ENCODE measurements at regions not wholly inside any gene's neighbourhood (a gene's known extent, or its start where the extent isn't known, plus 50 kb on each side); places are given as distances from the start of the nearest gene placed in this dataset.

- no peaks in the 10 kb centered on the region for H3K9me3 ChIP-seq
- TF ChIP-seq POLR2A (IDR thresholded peaks at IDR 0.05) (no peak), CTCF (IDR thresholded peaks at IDR 0.05) (no peak)
- intact Hi-C loops (cut with DNase I), result loop anchor here in 1 of 10 donors (10.0 kb wide), 1 partner anchor 69 kb away; the partner anchor contains the start of gene JADE1
- H3K4me1 ChIP-seq, result peaks cover 0 to 4% (median 0%) of the 10 kb centered on the region in 12 donors
- H3K36me3 ChIP-seq, result no peaks in the 10 kb centered on the region
- WGBS, 4 donors, result 95 to 98% (median 97%) methylated on average over 2 of the region's 2 CpGs
- no peaks in the 10 kb centered on the region for H3K27me3 ChIP-seq
- ATAC-seq (no peak), DNase-seq (no peak)
- H3K27ac ChIP-seq, result no peak overlapping the region
- no peak overlapping the region for H3K4me3 ChIP-seq
Observed at GRCh38 chr4:128735714-128736113, 73.8 kb upstream of the JADE1 start.

GRCh38 chr4:128728190-128728589 is 81.3 kb upstream of the JADE1 start:
- Histone ChIP-seq H3K27me3 (no peaks in the 10 kb centered on the region), H3K4me3 (no peak overlapping the region), H3K4me1 (no peaks in the 10 kb centered on the region), H3K36me3 (no peaks in the 10 kb centered on the region), H3K27ac (no peak overlapping the region), H3K9me3 (no peaks in the 10 kb centered on the region)
- DNase-seq (no peak), ATAC-seq (no peak)
- intact Hi-C loops (cut with DNase I), result no loop called here
- WGBS, 4 donors, result 90 to 94% (median 92%) methylated on average over 2 of the region's 2 CpGs
- TF ChIP-seq POLR2A (IDR thresholded peaks at IDR 0.05) (no peak), CTCF (IDR thresholded peaks at IDR 0.05) (no peak)

GRCh38 chr4:128727658-128728057 is 81.8 kb upstream of the JADE1 start:
- Histone ChIP-seq H3K27me3 (no peaks in the 10 kb centered on the region), H3K4me1 (no peaks in the 10 kb centered on the region), H3K9me3 (no peaks in the 10 kb centered on the region), H3K4me3 (no peak overlapping the region), H3K36me3 (no peaks in the 10 kb centered on the region), H3K27ac (no peak overlapping the region)
- ATAC-seq (no peak), DNase-seq (no peak)
- intact Hi-C loops (cut with DNase I), result no loop called here
- peak in 1 of 12 donors; percentile 15 for TF ChIP-seq CTCF (IDR thresholded peaks at IDR 0.05)
- TF ChIP-seq POLR2A (IDR thresholded peaks at IDR 0.05), result no peak

GRCh38 chr4:128725405-128726055 is 84.0 kb upstream of the JADE1 start:
- WGBS, 4 donors, result 52 to 75% (median 64%) methylated on average over 3 of the region's 3 CpGs

More at GRCh38 chr4:128725405-128726055, 84.0 kb upstream of the JADE1 start:
- Histone ChIP-seq H3K27me3 (no peaks in the 10 kb centered on the region), H3K36me3 (no peaks in the 10 kb centered on the region), H3K27ac (no peak overlapping the region), H3K4me3 (no peak overlapping the region), H3K4me1 (no peaks in the 10 kb centered on the region), H3K9me3 (no peaks in the 10 kb centered on the region)
- DNase-seq (no peak), ATAC-seq (no peak)
- intact Hi-C loops (cut with DNase I), result no loop called here
- no peak for TF ChIP-seq CTCF (IDR thresholded peaks at IDR 0.05)
- no peak for TF ChIP-seq POLR2A (IDR thresholded peaks at IDR 0.05)

All from heart left ventricle (tissue), 16 donors.